ENCODE measurements at regions not wholly inside any gene's neighbourhood (a gene's known extent, or its start where the extent isn't known, plus 50 kb on each side); places are given as distances from the start of the nearest gene placed in this dataset.

- TF ChIP-seq EP300 (IDR thresholded peaks at IDR 0.05): no peak
- TF ChIP-seq, protein P1, sequence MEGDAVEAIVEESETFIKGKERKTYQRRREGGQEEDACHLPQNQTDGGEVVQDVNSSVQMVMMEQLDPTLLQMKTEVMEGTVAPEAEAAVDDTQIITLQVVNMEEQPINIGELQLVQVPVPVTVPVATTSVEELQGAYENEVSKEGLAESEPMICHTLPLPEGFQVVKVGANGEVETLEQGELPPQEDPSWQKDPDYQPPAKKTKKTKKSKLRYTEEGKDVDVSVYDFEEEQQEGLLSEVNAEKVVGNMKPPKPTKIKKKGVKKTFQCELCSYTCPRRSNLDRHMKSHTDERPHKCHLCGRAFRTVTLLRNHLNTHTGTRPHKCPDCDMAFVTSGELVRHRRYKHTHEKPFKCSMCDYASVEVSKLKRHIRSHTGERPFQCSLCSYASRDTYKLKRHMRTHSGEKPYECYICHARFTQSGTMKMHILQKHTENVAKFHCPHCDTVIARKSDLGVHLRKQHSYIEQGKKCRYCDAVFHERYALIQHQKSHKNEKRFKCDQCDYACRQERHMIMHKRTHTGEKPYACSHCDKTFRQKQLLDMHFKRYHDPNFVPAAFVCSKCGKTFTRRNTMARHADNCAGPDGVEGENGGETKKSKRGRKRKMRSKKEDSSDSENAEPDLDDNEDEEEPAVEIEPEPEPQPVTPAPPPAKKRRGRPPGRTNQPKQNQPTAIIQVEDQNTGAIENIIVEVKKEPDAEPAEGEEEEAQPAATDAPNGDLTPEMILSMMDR (IDR thresholded peaks at IDR 0.05): no peak
- TF ChIP-seq POLR2A (IDR thresholded peaks at IDR 0.05; ENCODE audit: low read length): no peak
- no peak for TF ChIP-seq FOSL2 (IDR thresholded peaks at IDR 0.05)
- no peak for TF ChIP-seq FOSL2 (CRISPR knock-in tag; IDR thresholded peaks at IDR 0.05)
- no peak for TF ChIP-seq ZSCAN20 (CRISPR knock-in tag; IDR thresholded peaks at IDR 0.05)
- TF ChIP-seq ZNF302 (CRISPR knock-in tag; IDR thresholded peaks at IDR 0.05): no peak
- no peak for TF ChIP-seq EHMT2 (IDR thresholded peaks at IDR 0.05; ENCODE audit: low read depth)
- TF ChIP-seq ESRRA (IDR thresholded peaks at IDR 0.05; ENCODE audit: borderline replicate concordance, low read length): no peak
- no peak for TF ChIP-seq RFX5 (IDR thresholded peaks at IDR 0.05)
- TF ChIP-seq RAD21 (conservative IDR thresholded peaks at IDR 0.05 in 1 of 2, IDR thresholded peaks at IDR 0.05 in 1 of 2): no peak
- TF ChIP-seq, protein P2, sequence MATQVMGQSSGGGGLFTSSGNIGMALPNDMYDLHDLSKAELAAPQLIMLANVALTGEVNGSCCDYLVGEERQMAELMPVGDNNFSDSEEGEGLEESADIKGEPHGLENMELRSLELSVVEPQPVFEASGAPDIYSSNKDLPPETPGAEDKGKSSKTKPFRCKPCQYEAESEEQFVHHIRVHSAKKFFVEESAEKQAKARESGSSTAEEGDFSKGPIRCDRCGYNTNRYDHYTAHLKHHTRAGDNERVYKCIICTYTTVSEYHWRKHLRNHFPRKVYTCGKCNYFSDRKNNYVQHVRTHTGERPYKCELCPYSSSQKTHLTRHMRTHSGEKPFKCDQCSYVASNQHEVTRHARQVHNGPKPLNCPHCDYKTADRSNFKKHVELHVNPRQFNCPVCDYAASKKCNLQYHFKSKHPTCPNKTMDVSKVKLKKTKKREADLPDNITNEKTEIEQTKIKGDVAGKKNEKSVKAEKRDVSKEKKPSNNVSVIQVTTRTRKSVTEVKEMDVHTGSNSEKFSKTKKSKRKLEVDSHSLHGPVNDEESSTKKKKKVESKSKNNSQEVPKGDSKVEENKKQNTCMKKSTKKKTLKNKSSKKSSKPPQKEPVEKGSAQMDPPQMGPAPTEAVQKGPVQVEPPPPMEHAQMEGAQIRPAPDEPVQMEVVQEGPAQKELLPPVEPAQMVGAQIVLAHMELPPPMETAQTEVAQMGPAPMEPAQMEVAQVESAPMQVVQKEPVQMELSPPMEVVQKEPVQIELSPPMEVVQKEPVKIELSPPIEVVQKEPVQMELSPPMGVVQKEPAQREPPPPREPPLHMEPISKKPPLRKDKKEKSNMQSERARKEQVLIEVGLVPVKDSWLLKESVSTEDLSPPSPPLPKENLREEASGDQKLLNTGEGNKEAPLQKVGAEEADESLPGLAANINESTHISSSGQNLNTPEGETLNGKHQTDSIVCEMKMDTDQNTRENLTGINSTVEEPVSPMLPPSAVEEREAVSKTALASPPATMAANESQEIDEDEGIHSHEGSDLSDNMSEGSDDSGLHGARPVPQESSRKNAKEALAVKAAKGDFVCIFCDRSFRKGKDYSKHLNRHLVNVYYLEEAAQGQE (IDR thresholded peaks at IDR 0.05): no peak
- TF ChIP-seq MAZ (IDR thresholded peaks at IDR 0.05; ENCODE audit: borderline replicate concordance, low read depth, low read length): no peak
- no peak for TF ChIP-seq POLR2AphosphoS2 (conservative IDR thresholded peaks at IDR 0.05; ENCODE audit: low read length)
These were observed 763.9 kb upstream of the LRFN5 start for GRCh38 chr14:40842816-40843215.

Data from A549 (cell line).